Hematopoietic multipotent progenitor cell treated with erythropoietin and hydrocortisone succinate and interleukin-3 and kit ligand, for 6 days (in vitro differentiated cells): ENCODE measurements at regions not wholly inside any gene's neighbourhood (a gene's known extent, or its start where the extent isn't known, plus 50 kb on each side); places are given as distances from the start of the nearest gene placed in this dataset.
A peak's percentile ranks its signal among the peaks of the same experiment; 100 is the strongest.
"Not testable (repeated sequence)": the region's sequence is repeated elsewhere in the genome, so short reads cannot be mapped to it uniquely, and the experiment has no call there.

Source experiments
- DNase-seq: peaks from one replicate; pipeline ENCODE4 v3.0.0-alpha.2; 2015

- DNase-seq, result no peak
Measured at GRCh38 chr12:43245947-43246346, 306.1 kb downstream of the ADAMTS20 start.

DNA sequence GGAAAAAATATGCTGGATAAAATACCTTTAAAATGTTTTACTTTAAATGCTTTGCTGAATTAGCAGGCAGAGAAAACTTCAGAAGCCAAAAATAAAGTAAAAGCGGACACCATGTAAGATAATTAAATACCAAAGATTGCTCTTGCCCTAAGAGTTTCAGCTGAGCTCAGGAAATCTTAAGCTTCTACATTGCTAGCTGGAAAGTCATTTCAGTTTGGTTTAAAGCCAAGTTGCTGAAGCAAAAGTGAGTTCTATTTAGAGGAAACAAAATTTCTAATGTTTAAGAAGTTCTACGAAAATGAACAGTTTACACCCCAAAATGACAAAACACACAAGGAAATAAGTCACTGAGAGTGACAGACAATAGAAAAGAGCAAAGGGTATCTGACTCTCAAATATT is 310.0 kb downstream of the ADAMTS20 start:
- DNase-seq, result no peak

DNA sequence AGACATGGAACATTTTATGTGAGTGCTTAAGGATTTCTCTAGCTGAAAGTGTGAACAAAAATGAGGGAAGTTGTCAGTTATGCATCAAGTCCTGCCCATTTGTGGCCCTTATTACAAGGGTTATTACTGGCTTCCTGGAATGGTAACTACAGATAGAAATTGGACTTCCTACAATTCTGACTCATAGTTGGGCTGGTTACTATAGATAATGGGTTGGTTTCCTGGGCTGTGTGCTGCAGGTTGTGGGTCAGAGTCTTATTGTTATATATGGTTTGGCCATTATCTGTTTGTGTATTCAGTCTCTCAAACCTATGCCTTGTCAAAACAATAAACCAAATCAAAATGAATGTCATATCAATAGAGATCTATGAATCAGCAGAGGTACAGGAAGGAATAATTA is 313.7 kb downstream of the ADAMTS20 start:
- peak; percentile 47 for DNase-seq

GRCh38 chr12:43237238-43237879 is 314.6 kb downstream of the ADAMTS20 start:
- DNase-seq, result no peak

GRCh38 chr12:43235721-43236120 is 316.3 kb downstream of the ADAMTS20 start:
- no peak for DNase-seq

GRCh38 chr12:43233861-43234260 is 318.1 kb downstream of the ADAMTS20 start:
- DNase-seq, result no peak

DNA sequence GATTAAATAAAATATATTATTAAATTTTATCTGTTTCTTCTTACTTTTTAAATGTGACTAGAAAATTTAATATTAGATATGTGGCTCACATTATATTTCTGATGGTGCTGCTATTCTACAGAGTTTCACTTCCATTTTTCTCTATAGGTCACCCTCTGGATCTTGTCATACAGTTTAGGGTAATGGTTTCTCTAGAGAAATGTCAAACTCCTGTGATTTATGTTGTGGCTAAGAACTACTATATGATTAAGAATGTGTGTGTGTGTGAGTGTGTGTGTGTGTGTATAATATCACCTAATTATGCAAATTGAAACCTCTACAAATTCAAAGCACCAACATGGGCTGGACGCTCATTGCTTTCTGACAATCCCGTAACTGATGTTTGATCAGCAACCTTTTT is 325.9 kb downstream of the ADAMTS20 start:
- DNase-seq, result no peak

DNA sequence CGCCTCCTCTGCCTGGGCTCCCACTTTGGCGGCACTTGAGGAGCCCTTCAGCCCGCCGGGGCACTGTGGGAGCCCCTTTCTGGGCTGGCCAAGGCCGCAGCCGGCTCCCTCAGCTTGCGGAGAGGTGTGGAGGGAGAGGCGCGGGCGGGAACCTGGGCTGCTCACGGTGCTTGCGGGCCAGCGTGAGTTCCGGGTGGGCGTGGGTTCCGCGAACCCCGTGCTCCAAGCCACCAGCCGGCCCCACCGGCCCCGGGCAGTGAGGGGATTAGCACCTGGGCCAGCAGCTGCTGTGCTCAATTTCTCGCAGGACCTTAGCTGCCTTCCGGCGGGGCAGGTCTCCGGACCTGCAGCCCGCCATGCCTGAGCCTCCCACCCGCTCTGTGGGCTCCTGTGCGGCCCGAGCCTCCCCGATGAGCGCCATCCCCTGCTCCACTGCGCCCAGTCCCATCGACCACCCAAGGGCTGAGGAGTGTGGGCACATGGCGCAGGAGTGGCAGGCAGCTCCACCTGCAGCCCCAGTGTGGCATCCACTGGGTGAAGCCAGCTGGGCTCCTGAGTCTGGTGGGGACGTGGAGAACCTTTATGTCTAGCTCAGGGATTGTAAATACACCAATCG is 327.7 kb downstream of the ADAMTS20 start:
- not testable (repeated sequence) for DNase-seq

DNA sequence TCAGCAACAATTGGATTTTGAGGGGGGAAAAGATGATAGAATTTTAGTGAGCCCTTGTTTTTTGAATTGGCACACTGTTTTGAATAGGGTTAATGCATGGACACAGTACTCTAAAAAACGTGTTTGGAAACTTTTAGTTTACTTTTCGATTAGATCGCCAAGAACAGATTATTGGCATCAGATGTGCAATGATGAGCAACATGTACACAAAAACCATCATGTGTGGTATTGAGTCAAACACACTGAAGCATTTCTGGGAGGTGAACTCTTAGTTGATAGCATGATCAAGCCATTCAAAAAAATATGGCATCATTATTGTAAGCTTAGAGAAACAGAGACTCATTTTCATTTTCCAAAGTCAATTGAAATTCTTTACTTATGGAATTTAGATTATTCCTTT is 329.2 kb downstream of the ADAMTS20 start:
- DNase-seq, result no peak

- no peak for DNase-seq
Measured at GRCh38 chr12:43221216-43221615, 330.8 kb downstream of the ADAMTS20 start.

GRCh38 chr12:43216490-43216889 is 335.5 kb downstream of the ADAMTS20 start:
- DNase-seq, result no peak

DNA sequence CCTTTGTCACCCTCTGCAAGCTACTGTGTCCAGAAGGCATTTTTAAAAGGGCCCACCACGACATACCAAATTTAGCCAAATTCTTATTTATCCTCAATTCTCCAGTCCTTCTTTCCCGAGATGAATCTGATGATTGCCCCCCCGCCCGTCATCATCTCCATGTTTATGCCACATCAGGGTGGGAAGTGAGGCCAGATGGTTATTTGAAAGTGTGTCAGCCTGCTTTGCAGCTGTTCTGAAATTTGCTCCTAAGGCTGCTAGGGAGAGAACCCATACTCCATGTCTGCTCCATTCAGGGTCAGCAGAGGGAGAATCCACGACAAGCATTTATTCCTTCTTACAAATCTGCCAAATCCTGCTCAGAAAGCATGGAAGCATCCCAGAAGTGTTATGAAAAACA is 337.8 kb downstream of the ADAMTS20 start:
- DNase-seq, result no peak

DNA sequence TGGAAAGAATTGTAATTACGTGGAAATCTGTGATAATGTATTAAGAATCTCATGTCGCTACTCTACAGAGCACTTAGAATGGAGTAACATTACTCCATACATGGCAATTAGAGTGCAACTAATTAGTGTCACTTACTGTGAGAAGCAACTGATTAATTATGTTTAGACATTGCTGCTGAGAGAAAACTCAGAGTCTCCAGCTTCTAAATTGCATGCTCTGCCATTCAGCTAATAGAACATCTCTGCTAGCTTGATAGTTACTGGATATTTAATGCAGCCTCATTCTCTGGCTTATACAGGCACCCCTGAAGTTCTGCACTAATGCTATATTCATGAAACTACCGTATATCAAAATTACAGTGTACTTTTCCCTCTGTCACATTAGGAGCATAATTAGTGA is 338.4 kb downstream of the ADAMTS20 start:
- no peak for DNase-seq

DNA sequence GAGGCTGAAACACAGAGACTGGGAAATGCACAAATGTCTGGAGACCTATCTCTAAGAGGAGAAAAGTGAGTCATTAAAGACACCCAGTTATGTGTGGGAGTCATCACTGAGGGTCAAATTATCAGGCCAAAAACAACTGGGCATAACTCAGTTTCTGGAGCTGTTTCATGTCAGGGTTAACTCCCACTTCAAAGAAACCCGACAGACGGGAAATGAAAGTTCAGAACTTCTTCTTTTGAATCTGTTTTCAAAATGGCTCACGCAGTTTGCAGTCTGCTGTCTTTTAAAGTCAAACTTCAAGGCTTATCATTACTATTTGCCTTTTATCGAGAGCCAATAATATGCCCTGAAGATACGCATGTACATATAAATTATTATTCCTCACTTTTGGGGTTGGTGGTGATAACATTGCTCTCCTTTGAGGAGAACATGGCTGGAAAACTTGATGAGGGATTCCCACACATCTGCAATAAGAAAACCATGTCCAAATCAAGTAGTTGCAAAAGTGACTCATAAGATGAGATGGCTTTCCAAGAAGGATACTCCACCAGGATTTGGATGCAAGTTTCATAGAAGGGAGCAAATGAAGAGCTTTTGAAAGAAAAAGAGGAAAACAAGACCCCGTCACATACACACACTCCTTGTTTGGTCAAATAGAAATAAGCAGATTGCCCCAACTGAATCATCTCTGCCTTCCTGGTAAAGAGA is 341.4 kb downstream of the ADAMTS20 start:
- peak; percentile 2 for DNase-seq

GRCh38 chr12:43208627-43209026 is 343.4 kb downstream of the ADAMTS20 start:
- DNase-seq, result no peak

DNA sequence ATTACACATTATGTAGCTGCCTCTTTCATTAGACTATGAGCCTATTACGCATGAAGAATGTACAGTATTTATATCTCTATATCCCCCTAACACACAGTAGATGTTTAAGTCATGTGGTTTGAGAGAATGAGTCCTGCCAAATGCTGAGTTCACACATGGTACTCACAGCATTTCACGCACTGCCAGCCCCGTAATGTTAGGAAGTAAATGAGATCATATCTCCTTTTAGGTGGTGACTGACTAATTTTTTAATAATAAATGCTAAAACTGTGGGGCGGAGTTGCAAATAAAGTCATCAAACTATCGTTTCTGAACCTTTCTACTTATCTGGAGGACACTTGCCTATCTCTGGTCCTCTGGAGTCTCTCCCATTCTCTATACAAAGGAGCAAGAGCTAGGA is 343.8 kb downstream of the ADAMTS20 start:
- no peak for DNase-seq

GRCh38 chr12:43206396-43206795 is 345.6 kb downstream of the ADAMTS20 start:
- no peak for DNase-seq

DNA sequence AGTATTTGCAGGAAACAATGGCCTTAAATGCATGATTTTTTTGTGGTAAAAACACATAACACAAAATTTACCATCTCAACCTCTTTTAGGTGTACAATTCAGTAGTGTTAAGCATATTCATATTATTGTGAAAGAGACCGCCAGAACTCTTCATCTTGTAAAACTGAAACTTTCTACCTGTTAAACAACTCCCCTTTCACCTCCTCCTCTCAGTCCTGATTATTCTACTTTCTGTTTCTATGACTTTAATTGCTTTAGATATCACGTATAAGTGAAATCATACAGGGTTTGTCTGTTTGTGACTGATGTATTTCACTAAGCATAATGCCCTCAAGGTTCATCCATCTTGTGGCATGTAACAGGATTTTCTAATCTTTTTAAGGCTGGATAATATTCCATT is 353.4 kb downstream of the ADAMTS20 start:
- no peak for DNase-seq

DNA sequence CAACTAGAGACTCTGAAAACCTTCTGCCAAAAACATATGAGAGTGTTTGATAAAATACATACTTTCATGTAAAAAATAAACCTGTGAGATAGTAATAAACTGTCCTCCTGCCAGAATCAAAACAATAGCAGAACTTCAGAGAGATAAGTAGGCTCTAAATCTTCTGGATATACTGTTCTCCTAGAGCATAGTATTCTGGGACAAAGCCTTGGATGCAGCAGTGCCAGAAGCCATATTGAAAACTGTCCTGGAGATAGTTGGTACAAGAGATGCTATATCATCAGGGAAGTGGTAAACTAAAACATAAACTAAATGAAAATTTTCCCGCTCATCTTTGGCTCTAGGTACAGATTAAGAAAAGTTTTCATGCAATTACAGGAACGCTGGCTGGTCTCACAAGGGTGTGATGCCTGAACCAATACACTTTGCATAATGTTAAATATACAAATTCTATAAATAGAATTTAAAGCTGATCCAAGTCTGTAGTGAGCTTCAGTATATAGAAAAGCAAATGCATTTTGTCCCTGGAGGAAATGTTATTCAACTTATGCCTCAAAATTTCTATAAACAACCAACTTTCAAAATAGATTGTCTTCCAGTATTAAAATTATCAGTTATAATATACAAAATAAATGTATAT is 355.6 kb downstream of the ADAMTS20 start:
- DNase-seq, result no peak

- not testable (repeated sequence) for DNase-seq
Measured at GRCh38 chr12:43193096-43193495, 358.9 kb downstream of the ADAMTS20 start.

DNA sequence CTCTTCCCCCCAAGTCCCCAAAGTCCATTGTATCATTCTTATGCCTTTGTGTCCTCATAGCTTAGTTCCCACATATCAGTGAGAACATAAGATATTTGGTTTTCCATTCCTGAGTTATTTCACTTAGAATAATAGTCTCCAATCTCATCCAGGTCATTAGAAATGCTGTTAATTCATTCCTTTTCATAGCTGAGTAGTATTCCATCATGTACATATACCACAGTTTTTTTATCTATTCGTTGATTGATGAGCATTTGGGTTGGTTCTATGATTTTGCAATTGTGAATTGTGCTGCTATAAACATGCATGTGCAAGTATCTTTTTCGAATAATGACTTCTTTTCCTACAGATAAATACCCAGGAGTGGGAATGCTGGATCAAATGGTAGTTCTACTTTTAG is 359.6 kb downstream of the ADAMTS20 start:
- DNase-seq, result not testable (repeated sequence)

DNA sequence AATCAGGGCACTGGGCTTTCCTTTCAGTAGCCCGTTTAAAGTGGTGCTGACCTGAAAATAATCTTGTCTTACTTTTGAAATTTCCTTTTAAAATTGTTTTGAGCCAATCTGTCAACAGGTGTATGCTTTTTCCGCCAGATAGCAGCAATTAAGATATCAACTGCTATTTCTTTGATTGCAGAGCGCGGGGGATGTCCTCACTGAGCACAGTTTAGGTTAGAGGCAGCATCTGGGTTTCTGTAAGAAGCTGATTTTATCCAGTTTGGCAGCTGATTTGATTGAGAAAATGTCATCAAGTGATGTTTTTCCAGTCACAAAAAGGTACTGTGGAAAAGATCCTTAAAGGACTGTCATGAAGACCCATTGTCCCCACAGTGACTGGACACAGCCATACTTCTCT is 371.8 kb downstream of the ADAMTS20 start:
- no peak for DNase-seq

- DNase-seq, result no peak
Measured at GRCh38 chr12:43179486-43179885, 372.5 kb downstream of the ADAMTS20 start.

GRCh38 chr12:43177276-43177675 is 374.7 kb downstream of the ADAMTS20 start:
- no peak for DNase-seq
